Large intestine (tissue), 3 donors: ENCODE measurements at regions not wholly inside any gene's neighbourhood (a gene's known extent, or its start where the extent isn't known, plus 50 kb on each side); places are given as distances from the start of the nearest gene placed in this dataset.

Experiments used
- DNase-seq, 2 donors: peaks; one replicate each; pipeline versions ENCODE4 v3.0.0 to v3.0.0-alpha.2; 2013
- H3K27ac ChIP-seq: one replicate; pipeline ENCODE4 v1.5.1; 2013; ENCODE audit warnings: low read length
- H3K27me3 ChIP-seq: 2 replicates; pipeline ENCODE4 v1.6.1; 2013; ENCODE audit warnings: low read length; ENCODE audit not compliant: control insufficient read depth, insufficient read depth
- H3K36me3 ChIP-seq: 2 replicates; pipeline ENCODE4 v1.6.1; 2013; ENCODE audit warnings: low read length; ENCODE audit not compliant: control insufficient read depth, insufficient read depth
- H3K4me1 ChIP-seq: one replicate; pipeline ENCODE4 v1.6.1; 2013; ENCODE audit warnings: low read length; ENCODE audit not compliant: control insufficient read depth, insufficient read depth
- H3K4me3 ChIP-seq: one replicate; pipeline ENCODE4 v1.5.1; 2013; ENCODE audit warnings: low read length
- H3K9me3 ChIP-seq: one replicate; pipeline ENCODE4 v1.6.1; 2013; ENCODE audit warnings: mild to moderate bottlenecking, low read depth, low read length, moderate library complexity; ENCODE audit not compliant: control insufficient read depth
- WGBS: methylation state at CpG from one replicate; pipeline ENCODE4 v1.1.5; 2013; ENCODE audit warnings: low lambda C conversion rate; ENCODE audit not compliant: insufficient coverage; 5-methylcytosine and 5-hydroxymethylcytosine counted together

- H3K27ac ChIP-seq, result no peak overlapping the region
Observed at GRCh38 chr18:59760212-59760611, 63.0 kb upstream of the CCBE1 start.

GRCh38 chr18:59758837-59759236 lies 61.6 kb upstream of the CCBE1 start:
- no peak overlapping the region for H3K27ac ChIP-seq
- H3K36me3 ChIP-seq, result no peaks in the 10 kb centered on the region
- no peaks in the 10 kb centered on the region for H3K27me3 ChIP-seq
- H3K4me1 ChIP-seq, result no peaks in the 10 kb centered on the region
- H3K4me3 ChIP-seq, result no peak overlapping the region
- H3K9me3 ChIP-seq, result no peaks in the 10 kb centered on the region
- 80% methylated on average over 1 of the region's 3 CpGs for WGBS
- DNase-seq, result no peak

More at GRCh38 chr18:59760212-59760611, 63.0 kb upstream of the CCBE1 start:
- no peak for DNase-seq
- Histone ChIP-seq H3K27me3 (no peaks in the 10 kb centered on the region), H3K9me3 (no peaks in the 10 kb centered on the region), H3K4me3 (no peak overlapping the region), H3K4me1 (no peaks in the 10 kb centered on the region), H3K36me3 (no peaks in the 10 kb centered on the region)
- WGBS, result no CpG with 5 or more reads among the region's 4 CpGs

GRCh38 chr18:59758106-59758505 lies 60.9 kb upstream of the CCBE1 start:
- Histone ChIP-seq H3K36me3 (no peaks in the 10 kb centered on the region), H3K4me1 (no peaks in the 10 kb centered on the region), H3K4me3 (no peak overlapping the region), H3K9me3 (no peaks in the 10 kb centered on the region), H3K27ac (no peak overlapping the region), H3K27me3 (no peaks in the 10 kb centered on the region)
- WGBS, result 80% methylated on average over 1 of the region's 2 CpGs
- DNase-seq, result peak in 1 of 2 donors; percentile 4

GRCh38 chr18:59752666-59753065 lies 55.4 kb upstream of the CCBE1 start:
- Histone ChIP-seq H3K4me3 (no peak overlapping the region), H3K9me3 (no peaks in the 10 kb centered on the region), H3K36me3 (no peaks in the 10 kb centered on the region), H3K4me1 (no peaks in the 10 kb centered on the region), H3K27me3 (no peaks in the 10 kb centered on the region), H3K27ac (no peak overlapping the region)
- no peak for DNase-seq
- WGBS, result 83% methylated on average over 1 of the region's 1 CpG

GRCh38 chr18:59751186-59751585 lies 54.0 kb upstream of the CCBE1 start:
- no peak overlapping the region for H3K4me3 ChIP-seq
- no peaks in the 10 kb centered on the region for H3K27me3 ChIP-seq
- H3K9me3 ChIP-seq, result no peaks in the 10 kb centered on the region
- no peak overlapping the region for H3K27ac ChIP-seq
- no peaks in the 10 kb centered on the region for H3K4me1 ChIP-seq
- no peaks in the 10 kb centered on the region for H3K36me3 ChIP-seq
- DNase-seq, result no peak

GRCh38 chr18:59748628-59749360 lies 51.6 kb upstream of the CCBE1 start:
- DNase-seq, result no peak
- H3K4me1 ChIP-seq, result no peaks in the 10 kb centered on the region
- no peak overlapping the region for H3K27ac ChIP-seq
- H3K27me3 ChIP-seq, result no peaks in the 10 kb centered on the region
- no peaks in the 10 kb centered on the region for H3K9me3 ChIP-seq
- no peaks in the 10 kb centered on the region for H3K36me3 ChIP-seq
- WGBS, result no CpG with 5 or more reads among the region's 2 CpGs
- H3K4me3 ChIP-seq, result no peak overlapping the region
